ENCODE measurements at regions not wholly inside any gene's neighbourhood (a gene's known extent, or its start where the extent isn't known, plus 50 kb on each side); places are given as distances from the start of the nearest gene placed in this dataset.
"Not testable (repeated sequence)": the region's sequence is repeated elsewhere in the genome, so short reads cannot be mapped to it uniquely, and the experiment has no call there.

GRCh38 chr3:10729439-10729838 is 86.6 kb upstream of the SLC6A11 start:
- Histone ChIP-seq H3K4me3 (no peak overlapping the region), H3K36me3 (no peaks in the 10 kb centered on the region), H3K27me3 (no peaks in the 10 kb centered on the region), H3K27ac (no peak overlapping the region), H3K4me1 (no peaks in the 10 kb centered on the region), H3K9me3 (peaks cover 0 to 6% of the 10 kb centered on the region in 2 donors)
- no peak for DNase-seq
- TF ChIP-seq CTCF (IDR thresholded peaks at IDR 0.05) (no peak), POLR2A (IDR thresholded peaks at IDR 0.05) (no peak)
- intact Hi-C loops (cut with DNase I; ENCODE audit: low total_unique reads): no loop called here

- H3K36me3 ChIP-seq: no peaks in the 10 kb centered on the region
- no peaks in the 10 kb centered on the region for H3K27me3 ChIP-seq
- intact Hi-C loops (cut with DNase I; ENCODE audit: low total_unique reads): no loop called here
Measured at GRCh38 chr3:10732292-10732691, 83.7 kb upstream of the SLC6A11 start.

DNA sequence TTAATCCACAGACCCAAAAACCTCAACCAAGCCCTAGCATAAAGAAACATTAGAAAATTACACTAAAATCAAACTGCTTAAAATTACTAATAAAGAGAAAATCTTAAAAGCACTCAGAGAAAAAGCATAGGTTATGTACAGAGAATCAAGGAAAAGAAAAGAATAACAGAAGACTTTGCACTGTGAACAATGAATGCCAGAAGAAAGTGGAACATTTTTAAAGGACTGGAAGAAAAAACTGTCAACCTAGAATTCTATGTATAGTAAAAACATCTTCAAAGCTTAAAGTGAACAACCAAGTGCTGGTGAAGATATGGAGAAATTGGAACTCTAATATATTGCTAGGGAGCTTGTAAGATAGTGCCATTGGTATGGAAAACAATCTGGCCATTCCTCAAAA is 82.7 kb upstream of the SLC6A11 start:
- no peak for TF ChIP-seq POLR2A (IDR thresholded peaks at IDR 0.05)
- no peak for TF ChIP-seq CTCF (IDR thresholded peaks at IDR 0.05)
- Histone ChIP-seq H3K4me3 (no peak overlapping the region), H3K27me3 (no peaks in the 10 kb centered on the region), H3K27ac (no peak overlapping the region), H3K36me3 (no peaks in the 10 kb centered on the region), H3K9me3 (peaks cover 0 to 6% of the 10 kb centered on the region in 2 donors), H3K4me1 (no peaks in the 10 kb centered on the region)
- intact Hi-C loops (cut with DNase I; ENCODE audit: low total_unique reads): no loop called here
- no peak for DNase-seq

More at GRCh38 chr3:10732292-10732691, 83.7 kb upstream of the SLC6A11 start:
- Histone ChIP-seq H3K4me3 (no peak overlapping the region), H3K4me1 (no peaks in the 10 kb centered on the region), H3K27ac (no peak overlapping the region), H3K9me3 (peaks cover 0 to 6% of the 10 kb centered on the region in 2 donors)
- no peak for TF ChIP-seq CTCF (IDR thresholded peaks at IDR 0.05)
- no peak for TF ChIP-seq POLR2A (IDR thresholded peaks at IDR 0.05)
- DNase-seq: no peak

DNA sequence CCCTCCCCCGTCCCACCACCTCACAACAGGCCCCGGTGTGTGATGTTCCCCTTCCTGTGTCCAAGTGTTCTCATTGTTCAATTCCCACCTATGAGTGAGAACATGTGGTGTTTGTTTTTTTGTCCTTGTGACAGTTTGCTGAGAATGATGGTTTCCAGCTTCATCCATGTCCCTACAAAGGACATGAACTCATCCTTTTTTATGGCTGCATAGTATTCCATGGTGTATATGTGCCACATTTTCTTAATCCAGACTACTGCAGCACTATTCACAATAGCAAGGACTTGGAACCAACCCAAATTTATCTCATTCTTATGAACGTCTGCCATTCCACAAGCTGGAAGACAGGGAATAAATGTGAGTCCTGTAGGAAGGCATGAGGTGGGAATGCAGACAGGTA is 79.6 kb upstream of the SLC6A11 start:
- H3K27ac ChIP-seq; intact Hi-C loops (cut with DNase I; ENCODE audit: low total_unique reads); H3K9me3 ChIP-seq; H3K4me3 ChIP-seq; H3K27me3 ChIP-seq; DNase-seq; H3K36me3 ChIP-seq; H3K4me1 ChIP-seq: not testable (repeated sequence)

DNA sequence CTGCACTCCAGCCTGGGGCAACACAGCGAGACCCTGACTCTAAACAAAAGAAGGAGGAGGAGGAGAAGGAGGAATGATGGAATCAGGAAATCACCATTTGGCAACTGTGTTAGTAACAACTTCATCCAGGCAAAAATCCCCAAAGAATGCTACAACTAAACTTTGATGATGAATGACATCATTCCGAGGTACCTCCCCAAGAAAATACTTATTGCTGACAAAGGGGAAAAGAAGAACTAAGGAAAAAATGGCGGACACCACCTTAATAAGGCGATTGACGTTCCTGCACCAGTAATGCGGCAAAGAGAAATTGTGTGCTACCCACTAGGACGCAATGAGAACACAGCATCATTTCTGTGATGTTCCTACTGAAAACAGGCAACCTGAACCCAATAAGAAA is 78.2 kb upstream of the SLC6A11 start:
- Histone ChIP-seq H3K4me3 (no peak overlapping the region), H3K27me3 (no peaks in the 10 kb centered on the region), H3K4me1 (no peaks in the 10 kb centered on the region), H3K36me3 (no peaks in the 10 kb centered on the region), H3K9me3 (peaks cover 0 to 6% of the 10 kb centered on the region in 2 donors), H3K27ac (no peak overlapping the region)
- no peak for TF ChIP-seq POLR2A (IDR thresholded peaks at IDR 0.05)
- TF ChIP-seq CTCF (IDR thresholded peaks at IDR 0.05): no peak
- intact Hi-C loops (cut with DNase I; ENCODE audit: low total_unique reads): no loop called here
- DNase-seq: no peak

DNA sequence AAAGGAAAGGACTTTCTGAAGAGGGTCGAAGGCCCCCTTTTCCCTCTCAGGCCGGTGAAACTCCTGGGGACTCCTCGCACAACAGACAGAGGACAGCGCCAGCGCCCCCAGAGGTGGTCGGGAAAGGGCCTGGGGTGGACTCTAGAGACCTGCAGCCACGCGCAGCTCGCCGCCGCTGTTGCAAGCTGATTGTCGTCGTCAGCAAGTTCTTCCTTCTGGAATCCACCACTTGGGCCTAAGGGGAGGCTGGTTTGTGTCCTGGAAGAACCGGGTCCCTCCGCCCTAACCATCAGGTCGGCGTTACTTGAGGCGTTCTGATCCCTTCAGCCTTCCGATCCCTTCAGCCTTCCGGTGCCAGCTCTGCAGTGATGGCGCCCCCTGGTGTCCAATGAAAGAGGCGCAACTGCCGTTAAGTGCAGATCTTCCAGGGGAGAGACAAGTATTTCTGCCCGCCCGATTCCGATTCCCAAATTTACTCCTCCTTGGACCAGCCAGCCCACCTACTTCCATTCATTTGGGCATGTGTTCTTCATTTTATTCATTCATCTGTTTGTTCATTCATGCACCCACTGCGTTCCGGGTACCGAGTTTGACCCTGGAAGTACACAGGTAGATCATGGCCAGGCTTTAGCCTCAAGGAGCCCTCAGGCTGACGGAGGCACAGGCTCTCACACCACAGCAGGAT is 77.2 kb upstream of the SLC6A11 start:
- H3K27ac ChIP-seq: no peak overlapping the region
- H3K4me3 ChIP-seq: no peak overlapping the region
- no peaks in the 10 kb centered on the region for H3K9me3 ChIP-seq
- H3K4me1 ChIP-seq: no peaks in the 10 kb centered on the region
- DNase-seq: peak; percentile 64 to 70
- intact Hi-C loops (cut with DNase I; ENCODE audit: low total_unique reads): no loop called here
- H3K27me3 ChIP-seq: no peaks in the 10 kb centered on the region
- no peaks in the 10 kb centered on the region for H3K36me3 ChIP-seq
- TF ChIP-seq CTCF (IDR thresholded peaks at IDR 0.05) (peak; percentile 68 to 82 (median 74)), POLR2A (IDR thresholded peaks at IDR 0.05) (no peak)
